T1000 (cell line): ENCODE measurements at regions not wholly inside any gene's neighbourhood (a gene's known extent, or its start where the extent isn't known, plus 50 kb on each side); places are given as distances from the start of the nearest gene placed in this dataset.
"Not testable (repeated sequence)": the region's sequence is repeated elsewhere in the genome, so short reads cannot be mapped to it uniquely, and the experiment has no call there.

ENCODE experiments used
- DNase-seq: peaks from one replicate; lab custom pipeline; 2025; ENCODE audit warnings: mixed read lengths; lab: John Stamatoyannopoulos, UW

DNA sequence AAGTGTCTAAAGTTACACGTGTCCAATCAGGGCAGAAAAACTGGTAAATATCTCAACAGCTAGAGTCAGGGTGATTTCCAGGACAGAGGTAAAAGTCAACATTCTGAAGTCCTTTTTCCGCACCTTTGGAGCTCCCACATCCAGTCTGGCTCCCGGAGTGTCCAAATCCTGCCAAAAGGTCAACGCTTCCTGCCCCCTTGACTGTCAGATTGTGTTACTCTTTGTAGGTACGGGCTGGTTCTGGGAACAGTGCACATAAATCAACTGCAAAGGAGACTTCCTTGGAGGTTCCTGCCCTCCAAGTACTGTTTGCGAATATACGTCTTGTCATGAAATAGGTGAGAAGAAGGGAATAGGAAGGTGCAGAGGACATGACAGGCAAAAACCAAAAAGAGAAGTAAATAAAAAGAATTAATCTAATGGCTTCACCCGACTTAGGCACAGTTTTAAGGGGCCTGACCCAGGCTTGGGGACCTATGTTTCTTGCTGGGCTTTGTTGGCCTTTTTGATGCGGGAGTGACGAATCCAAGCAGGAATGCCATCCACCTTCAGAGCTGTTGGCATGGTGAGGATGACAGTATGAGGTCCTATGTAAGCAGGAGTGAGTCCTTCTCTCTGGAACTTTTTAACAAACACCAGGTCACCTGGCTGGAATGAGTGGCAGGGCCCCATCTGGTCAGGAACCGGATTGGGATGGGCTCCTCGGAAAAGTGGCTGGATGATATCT is 155.4 kb downstream of the TRIM27 start:
- DNase-seq: no peak

DNA sequence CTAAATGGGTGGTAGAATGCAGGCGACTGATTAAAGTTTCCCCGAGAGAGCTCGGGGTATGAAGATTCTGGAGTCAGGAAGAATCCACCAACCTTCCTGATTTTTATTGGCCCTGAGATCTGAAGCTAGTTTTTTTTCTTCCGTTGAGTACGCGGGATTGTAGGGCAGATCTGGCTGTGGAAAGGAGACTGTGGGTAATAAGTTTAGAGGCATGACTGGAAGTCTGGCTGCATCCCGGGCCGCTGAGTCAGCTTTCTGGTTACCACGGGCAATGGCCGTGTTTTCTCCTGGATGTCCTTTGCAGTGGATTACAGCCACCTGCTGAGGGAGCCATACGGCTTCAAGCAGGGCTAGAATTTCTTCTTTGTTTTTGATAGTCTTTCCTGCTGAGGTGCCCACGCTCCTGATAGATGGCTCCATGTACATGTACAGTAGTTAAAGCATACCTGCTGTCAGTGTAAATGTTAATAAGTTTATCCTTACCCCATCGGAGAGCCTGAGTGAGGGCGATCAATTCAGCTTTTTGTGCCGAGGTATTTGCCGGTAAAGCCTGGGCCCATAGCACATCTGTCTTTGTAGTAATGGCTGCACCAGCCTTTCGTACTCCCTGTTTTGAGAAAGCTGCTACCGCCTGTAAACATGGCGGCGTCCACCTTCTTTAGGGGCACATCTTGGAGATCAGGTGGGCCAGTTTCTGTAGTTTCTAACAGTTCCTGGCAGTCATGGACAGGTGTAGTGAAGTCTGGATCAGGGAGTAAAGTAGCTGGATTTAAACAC is 154.0 kb downstream of the TRIM27 start:
- DNase-seq: no peak

DNA sequence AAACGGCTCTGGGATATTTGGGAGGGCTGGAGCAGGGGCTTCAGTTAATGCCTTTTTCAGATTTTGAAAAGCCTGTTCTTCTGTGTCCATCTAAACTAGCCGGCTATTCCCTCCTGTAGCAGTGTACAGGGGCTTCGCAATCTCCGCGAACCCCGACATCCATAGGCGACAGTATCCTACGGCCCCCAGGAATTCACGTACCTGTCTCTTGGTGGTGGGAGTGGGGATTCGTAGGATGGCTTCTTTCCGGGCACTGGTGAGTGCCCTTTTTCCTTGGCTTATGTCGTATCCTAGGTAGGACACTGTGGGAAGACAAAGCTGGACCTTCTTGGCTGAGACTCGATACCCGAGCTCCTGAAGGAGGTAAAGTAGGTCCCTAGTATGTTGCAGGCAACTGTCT is 153.1 kb downstream of the TRIM27 start:
- no peak for DNase-seq

- no peak for DNase-seq
Observed at GRCh38 chr6:28771401-28772267, 152.2 kb downstream of the TRIM27 start.

GRCh38 chr6:28772480-28773381 is 151.1 kb downstream of the TRIM27 start:
- DNase-seq: no peak

DNA sequence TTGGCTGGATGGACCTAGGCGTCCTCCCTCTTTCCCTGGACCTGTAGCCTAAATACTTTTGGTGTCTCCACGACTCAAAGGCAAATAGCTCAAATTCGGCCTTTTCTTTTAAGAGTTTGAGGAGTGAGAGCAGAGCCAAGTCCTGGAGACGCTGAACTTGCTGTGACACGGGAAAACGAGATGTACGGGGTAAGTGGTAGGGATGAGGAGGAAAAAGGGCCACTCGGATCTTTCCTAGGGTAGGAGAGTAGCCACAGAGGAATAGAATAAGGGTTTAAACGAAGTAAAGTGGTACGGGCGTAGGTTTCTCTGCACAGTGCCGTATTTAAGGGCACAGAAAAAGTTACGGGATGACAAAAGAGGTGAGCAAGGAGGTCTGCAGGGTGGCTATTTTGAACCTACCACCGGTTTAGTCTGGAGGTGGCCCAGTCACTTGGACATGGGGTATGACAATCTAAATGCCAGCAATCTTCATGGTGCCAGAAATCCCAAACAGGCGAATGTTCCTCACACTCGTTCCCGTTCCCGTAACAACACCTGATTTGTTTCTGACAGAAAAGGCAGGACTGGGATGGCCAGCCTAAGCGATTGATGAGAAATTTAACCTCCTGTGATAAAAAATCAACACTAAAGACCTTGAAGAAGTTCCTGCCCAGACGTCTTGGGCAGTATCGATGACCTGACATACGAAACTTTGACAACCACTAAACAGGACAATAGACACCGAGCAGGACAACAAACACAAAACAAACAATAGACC is 149.3 kb downstream of the TRIM27 start:
- no peak for DNase-seq

- no peak for DNase-seq
Observed at GRCh38 chr6:28775052-28775376, 148.8 kb downstream of the TRIM27 start.

GRCh38 chr6:28775405-28776129 is 148.2 kb downstream of the TRIM27 start:
- no peak for DNase-seq

- DNase-seq: no peak
Observed at GRCh38 chr6:28776269-28777146, 147.3 kb downstream of the TRIM27 start.

- no peak for DNase-seq
Observed at GRCh38 chr6:28777147-28777461, 146.7 kb downstream of the TRIM27 start.

- no peak for DNase-seq
Observed at GRCh38 chr6:28782113-28782673, 141.6 kb downstream of the TRIM27 start.

- no peak for DNase-seq
Observed at GRCh38 chr6:28785962-28786679, 137.7 kb downstream of the TRIM27 start.

DNA sequence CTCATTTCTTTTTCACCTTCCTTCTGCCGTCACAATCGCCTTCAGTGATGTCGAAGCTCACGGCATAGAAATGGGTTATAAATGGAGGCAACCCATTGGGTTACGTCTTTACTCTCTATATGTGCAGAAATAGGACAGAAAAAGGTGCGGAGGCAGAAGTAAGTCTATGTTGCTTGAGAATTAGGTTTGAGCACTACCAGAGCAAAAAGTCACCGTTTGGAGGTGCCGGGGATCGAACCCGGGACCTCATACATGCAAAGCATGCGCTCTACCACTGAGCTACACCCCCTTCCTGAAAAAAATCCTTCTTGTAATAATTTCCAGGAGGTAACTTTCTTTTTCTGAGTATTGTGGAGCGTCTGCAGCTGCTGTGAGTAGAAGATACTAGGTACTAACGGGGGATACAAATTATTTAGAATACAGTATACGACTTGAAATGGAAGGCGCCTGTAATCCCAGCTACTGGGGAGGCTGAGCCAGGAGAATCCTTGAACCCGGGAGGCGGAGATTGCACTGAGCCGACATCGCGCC is 134.2 kb downstream of the TRIM27 start:
- no peak for DNase-seq

DNA sequence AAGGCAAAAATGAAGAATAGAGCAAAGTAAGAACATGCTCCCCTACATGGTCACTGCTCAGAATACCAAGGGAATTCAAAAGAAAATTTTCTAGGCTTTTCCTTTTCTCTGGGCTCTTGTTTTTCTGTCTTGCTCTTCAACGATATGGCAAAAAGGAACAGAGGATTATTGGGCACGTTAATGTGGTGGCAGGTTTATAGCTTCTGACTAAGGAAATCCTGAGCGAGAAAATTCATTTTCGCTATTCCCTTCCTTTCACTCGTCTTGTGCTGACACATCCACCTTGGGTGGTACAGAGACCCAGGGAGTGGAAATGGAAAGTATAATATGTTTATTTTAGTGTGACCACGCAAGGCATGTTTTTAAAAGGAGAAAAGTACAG is 132.8 kb downstream of the TRIM27 start:
- no peak for DNase-seq

GRCh38 chr6:28794175-28795002 is 129.4 kb downstream of the TRIM27 start:
- DNase-seq: no peak

GRCh38 chr6:28800647-28801046 is 123.1 kb downstream of the TRIM27 start:
- DNase-seq: not testable (repeated sequence)
